ENCODE measurements at regions not wholly inside any gene's neighbourhood (a gene's known extent, or its start where the extent isn't known, plus 50 kb on each side); places are given as distances from the start of the nearest gene placed in this dataset.

- TF ChIP-seq CTCF (IDR thresholded peaks at IDR 0.05) = no peak
- no peak for TF ChIP-seq POLR2A (IDR thresholded peaks at IDR 0.05)
These were observed 111.3 kb downstream of the CMPK2 start for GRCh38 chr2:6754419-6754818.

All from esophagus squamous epithelium (tissue), 4 donors.